Smooth muscle cell (in vitro differentiated cells): ENCODE measurements at regions not wholly inside any gene's neighbourhood (a gene's known extent, or its start where the extent isn't known, plus 50 kb on each side); places are given as distances from the start of the nearest gene placed in this dataset.

Experiments used
- DNase-seq: peaks from one replicate; lab custom pipeline; 2025; ENCODE audit not compliant: unreplicated experiment; lab: John Stamatoyannopoulos, UW
- H2AFZ ChIP-seq: fragments of 200-600 bp; sonication (generic); 2 replicates; pipeline ENCODE4 v1.6.0; 2016; ENCODE audit warnings: antibody characterized with exemption, low read depth, mild to moderate bottlenecking
- H3F3A ChIP-seq: fragments of 200-600 bp; sonication (generic); 2 replicates; pipeline ENCODE4 v1.6.0; 2017; ENCODE audit warnings: antibody characterized with exemption, low read depth
- H3K27ac ChIP-seq: fragments of 200-600 bp; sonication (generic); 2 replicates; pipeline ENCODE4 v1.5.1; 2016; ENCODE audit warnings: low read depth, mild to moderate bottlenecking
- H3K27me3 ChIP-seq: fragments of 200-600 bp; sonication (generic); 2 replicates; pipeline ENCODE4 v1.6.1; 2016; ENCODE audit warnings: low read depth, mild to moderate bottlenecking
- H3K36me3 ChIP-seq: fragments of 200-600 bp; sonication (generic); 2 replicates; pipeline ENCODE4 v1.5.1; 2016; ENCODE audit warnings: low read depth
- H3K4me1 ChIP-seq: fragments of 200-600 bp; sonication (generic); 2 replicates; pipeline ENCODE4 v1.5.1; 2016; ENCODE audit warnings: low read depth
- H3K4me2 ChIP-seq: fragments of 200-600 bp; sonication (generic); 2 replicates; pipeline ENCODE4 v1.6.0; 2016; ENCODE audit warnings: mild to moderate bottlenecking
- H3K4me3 ChIP-seq: fragments of 200-600 bp; sonication (generic); 2 replicates; pipeline ENCODE4 v1.5.1; 2016; ENCODE audit warnings: mild to moderate bottlenecking
- H3K79me2 ChIP-seq: fragments of 200-600 bp; sonication (generic); 2 replicates; pipeline ENCODE4 v1.6.0; 2016; ENCODE audit warnings: low read depth, mild to moderate bottlenecking
- H3K9ac ChIP-seq: fragments of 200-600 bp; sonication (generic); 2 replicates; pipeline ENCODE4 v1.6.0; 2016; ENCODE audit warnings: low read depth
- H3K9me3 ChIP-seq: fragments of 200-600 bp; sonication (generic); replicated peaks from 2 replicates; pipeline ENCODE4 v1.5.1; 2016; ENCODE audit warnings: low read depth
- H4K20me1 ChIP-seq: fragments of 200-600 bp; sonication (generic); 2 replicates; pipeline ENCODE4 v1.6.0; 2016; ENCODE audit warnings: low read depth
- CTCF ChIP-seq: fragments of 200-600 bp; sonication (generic); IDR thresholded peaks from 2 replicates; pipeline ENCODE4 v1.5.1; 2017; ENCODE audit warnings: borderline replicate concordance, mild to moderate bottlenecking, antibody characterized with exemption; ENCODE audit not compliant: insufficient read depth, poor library complexity, severe bottlenecking
- WGBS: methylation state at CpG from one replicate; pipeline ENCODE4 v1.1.7; 2016; ENCODE audit warnings: low lambda C conversion rate; 5-methylcytosine and 5-hydroxymethylcytosine counted together

DNA sequence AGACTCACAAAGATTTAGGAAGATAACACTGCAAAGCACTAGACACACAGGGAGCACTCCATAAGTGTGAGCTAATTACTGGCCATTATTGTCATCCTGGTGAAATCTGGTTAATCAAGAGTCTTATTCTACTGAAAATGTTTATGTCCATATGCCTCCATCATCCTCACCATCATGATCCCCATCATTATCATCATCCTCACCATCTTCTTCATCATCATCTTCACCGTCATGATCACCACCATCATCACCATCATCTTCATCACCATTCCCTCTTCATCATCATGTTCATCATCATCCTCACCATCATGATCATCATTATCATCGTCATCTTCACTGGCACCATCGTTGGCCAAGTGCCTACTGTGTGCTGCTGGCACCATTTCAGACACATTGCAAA is 76.3 kb upstream of the CARD11 start:
- Histone ChIP-seq H3K4me3 (no peak overlapping the region), H3F3A (no peaks in the 10 kb centered on the region), H4K20me1 (no peaks in the 10 kb centered on the region), H3K9me3 (no peaks in the 10 kb centered on the region), H3K4me2 (no peak overlapping the region), H3K4me1 (no peaks in the 10 kb centered on the region), H3K27me3 (no peaks in the 10 kb centered on the region), H3K79me2 (no peaks in the 10 kb centered on the region), H2AFZ (no peak overlapping the region), H3K36me3 (no peaks in the 10 kb centered on the region), H3K27ac (no peak overlapping the region), H3K9ac (no peak overlapping the region)
- 75% methylated on average over 3 of the region's 3 CpGs for WGBS
- TF ChIP-seq CTCF = no peak
- DNase-seq = no peak

GRCh38 chr7:3120513-3120912 is 76.8 kb upstream of the CARD11 start:
- Histone ChIP-seq H3K27ac (no peak overlapping the region), H3K9me3 (no peaks in the 10 kb centered on the region), H3K36me3 (no peaks in the 10 kb centered on the region), H3K79me2 (no peaks in the 10 kb centered on the region), H3K4me3 (no peak overlapping the region), H3K27me3 (no peaks in the 10 kb centered on the region), H3K4me1 (no peaks in the 10 kb centered on the region), H3K4me2 (no peak overlapping the region), H2AFZ (no peak overlapping the region), H4K20me1 (no peaks in the 10 kb centered on the region), H3F3A (no peaks in the 10 kb centered on the region), H3K9ac (no peak overlapping the region)
- WGBS = 96% methylated on average over 3 of the region's 3 CpGs
- TF ChIP-seq CTCF = no peak
- no peak for DNase-seq

GRCh38 chr7:3128857-3129490 is 85.3 kb upstream of the CARD11 start:
- DNase-seq = no peak
- no peaks in the 10 kb centered on the region for H3F3A ChIP-seq
- TF ChIP-seq CTCF = no peak
- H3K27me3 ChIP-seq = no peaks in the 10 kb centered on the region
- H3K79me2 ChIP-seq = no peaks in the 10 kb centered on the region
- no peak overlapping the region for H3K9ac ChIP-seq
- H3K9me3 ChIP-seq = no peaks in the 10 kb centered on the region
- H3K4me2 ChIP-seq = no peak overlapping the region
- no peaks in the 10 kb centered on the region for H3K36me3 ChIP-seq
- no peak overlapping the region for H2AFZ ChIP-seq
- WGBS = 87% methylated on average over 11 of the region's 11 CpGs
- H3K4me3 ChIP-seq = no peak overlapping the region
- no peaks in the 10 kb centered on the region for H3K4me1 ChIP-seq
- H3K27ac ChIP-seq = no peak overlapping the region
- no peaks in the 10 kb centered on the region for H4K20me1 ChIP-seq

- Histone ChIP-seq H3K9ac (no peak overlapping the region), H2AFZ (no peak overlapping the region), H3K4me2 (no peak overlapping the region), H3K9me3 (no peaks in the 10 kb centered on the region), H4K20me1 (no peaks in the 10 kb centered on the region), H3K27ac (no peak overlapping the region), H3K36me3 (no peaks in the 10 kb centered on the region), H3K79me2 (no peaks in the 10 kb centered on the region), H3K4me1 (no peaks in the 10 kb centered on the region), H3K27me3 (no peaks in the 10 kb centered on the region), H3F3A (no peaks in the 10 kb centered on the region), H3K4me3 (no peak overlapping the region)
- WGBS = 88% methylated on average over 8 of the region's 8 CpGs
- DNase-seq = no peak
- TF ChIP-seq CTCF = no peak
These were observed 90.2 kb upstream of the CARD11 start for GRCh38 chr7:3133811-3134385.
